GM19397 (cell line): ENCODE measurements at regions not wholly inside any gene's neighbourhood (a gene's known extent, or its start where the extent isn't known, plus 50 kb on each side); places are given as distances from the start of the nearest gene placed in this dataset.
"Not testable (repeated sequence)": the region's sequence is repeated elsewhere in the genome, so short reads cannot be mapped to it uniquely, and the experiment has no call there.

Experiments used
- ATAC-seq: cut with Tn5 transposase; IDR thresholded peaks from one replicate; pipeline ENCODE4 v1.9.1; 2021; ENCODE audit warnings: mild to moderate bottlenecking, moderate library complexity; ENCODE audit not compliant: unreplicated experiment

DNA sequence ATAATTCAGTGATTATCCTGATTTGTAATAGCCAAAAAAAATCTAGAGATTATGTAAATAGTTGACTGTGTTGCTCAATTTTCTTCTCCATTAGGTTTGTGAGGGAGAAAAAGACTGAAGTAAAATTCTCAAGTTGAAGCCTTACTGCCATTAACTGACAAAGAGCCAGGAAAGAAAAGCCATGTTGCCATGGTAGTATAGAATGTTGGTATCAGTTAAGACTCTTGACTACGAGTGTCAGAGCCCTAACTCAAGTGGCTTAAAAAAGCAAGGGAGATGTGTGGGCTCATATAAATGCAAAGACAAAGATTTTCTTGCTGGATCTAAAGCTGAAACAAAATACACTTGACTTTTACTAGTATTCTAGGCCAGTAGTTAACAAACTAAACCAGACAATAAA is 571.7 kb downstream of the KCTD16 start:
- no peak for ATAC-seq

- no peak for ATAC-seq
Measured at GRCh38 chr5:144731786-144732185, 561.1 kb downstream of the KCTD16 start.

GRCh38 chr5:144712090-144712489 is 541.4 kb downstream of the KCTD16 start:
- peak; percentile 86 for ATAC-seq

DNA sequence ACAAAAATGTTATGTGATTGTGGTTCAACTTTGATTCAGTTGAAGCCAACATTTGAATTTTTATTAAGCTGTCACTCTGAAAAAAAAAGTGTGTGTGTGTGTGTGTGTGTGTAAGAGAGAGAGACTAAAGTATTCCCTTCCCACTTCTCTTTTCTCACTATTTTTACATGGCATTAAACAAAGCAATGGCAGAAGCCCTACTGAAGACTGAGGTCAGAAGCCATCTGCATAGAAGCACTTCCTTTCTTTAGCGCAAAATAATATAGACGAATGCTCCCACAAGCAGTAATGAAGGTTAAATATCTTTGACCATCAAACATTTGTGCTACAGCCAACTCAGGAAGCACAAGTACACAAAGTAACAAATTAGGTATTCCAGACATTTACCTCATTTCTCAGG is 540.5 kb downstream of the KCTD16 start:
- ATAC-seq, result no peak

DNA sequence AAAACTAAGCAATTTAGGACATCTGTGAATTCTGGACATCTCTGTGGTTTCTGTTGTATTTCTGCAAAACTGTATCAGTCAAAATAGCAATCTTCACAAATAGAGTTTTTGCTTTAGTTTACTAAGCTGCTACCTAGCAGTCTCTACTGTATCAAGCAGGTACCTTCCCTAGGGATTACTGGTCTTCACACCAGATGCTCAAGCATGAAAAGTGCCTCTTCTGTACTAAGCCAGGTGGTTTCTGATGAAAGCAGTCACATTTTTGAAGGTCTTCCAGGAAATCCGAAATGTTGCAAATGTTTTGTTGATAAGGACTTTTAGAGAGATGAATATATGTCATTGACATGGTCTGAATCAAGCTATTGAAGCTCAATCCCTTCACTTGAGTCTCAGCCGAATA is 540.0 kb downstream of the KCTD16 start:
- ATAC-seq, result peak; percentile 76

- ATAC-seq, result no peak
Measured at GRCh38 chr5:144703776-144704175, 533.1 kb downstream of the KCTD16 start.

DNA sequence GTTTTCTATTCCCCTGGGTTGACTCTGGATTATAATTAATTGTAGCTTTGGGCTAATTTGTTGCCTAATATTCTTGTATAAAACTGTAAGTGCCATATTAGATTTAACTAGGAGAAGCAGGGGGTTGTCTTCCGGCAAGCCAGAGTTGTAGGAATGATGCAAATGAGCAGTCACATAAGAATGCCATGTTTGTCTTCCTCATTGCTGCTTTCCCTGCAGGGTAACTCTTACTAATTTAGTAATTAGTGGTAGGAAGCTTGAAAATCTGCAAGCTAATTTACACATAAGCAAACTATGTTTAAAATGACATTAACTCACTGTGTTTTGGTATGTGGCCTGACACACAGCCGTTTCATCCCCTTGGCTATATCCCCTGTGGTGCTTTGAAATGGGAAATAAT is 527.8 kb downstream of the KCTD16 start:
- no peak for ATAC-seq

DNA sequence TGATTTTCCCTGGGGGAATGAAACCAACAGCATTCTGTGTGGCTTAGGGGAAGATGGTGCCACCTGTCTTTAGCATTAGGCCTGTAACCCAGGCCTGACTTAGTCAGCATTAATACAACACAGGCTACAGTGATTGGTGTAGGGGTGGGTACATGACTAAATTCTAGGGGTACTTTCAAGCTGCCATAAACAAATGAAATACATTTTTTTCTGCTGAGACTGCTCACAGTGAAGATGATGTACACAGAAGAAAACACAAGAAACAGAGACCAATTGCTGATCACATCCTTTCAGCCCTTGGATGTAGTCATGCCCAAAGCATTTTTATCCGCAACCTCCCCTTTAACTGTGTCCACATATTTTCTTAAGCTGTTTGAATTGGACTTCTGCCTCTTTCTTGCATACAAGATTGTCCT is 527.2 kb downstream of the KCTD16 start:
- no peak for ATAC-seq

DNA sequence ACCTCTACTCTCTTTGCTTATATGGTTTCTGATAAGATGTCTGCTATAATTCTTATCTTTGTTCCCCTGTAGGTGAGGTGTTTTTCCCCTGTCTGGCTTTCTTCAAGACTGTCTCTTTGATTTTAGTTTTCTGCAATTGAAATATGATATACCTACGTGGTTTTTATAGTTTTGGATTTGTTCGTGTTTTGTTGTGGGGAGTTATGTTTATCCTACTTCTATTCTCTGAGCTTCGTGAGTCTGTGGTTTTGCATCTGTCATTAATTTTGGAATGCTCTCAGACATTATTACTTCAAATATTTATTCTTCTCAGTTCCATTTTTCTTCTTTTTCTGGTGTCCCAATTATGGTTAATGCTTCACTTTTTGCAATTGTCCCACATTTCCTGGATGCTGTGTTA is 521.3 kb downstream of the KCTD16 start:
- ATAC-seq, result no peak

GRCh38 chr5:144684899-144685298 is 514.2 kb downstream of the KCTD16 start:
- ATAC-seq, result no peak

DNA sequence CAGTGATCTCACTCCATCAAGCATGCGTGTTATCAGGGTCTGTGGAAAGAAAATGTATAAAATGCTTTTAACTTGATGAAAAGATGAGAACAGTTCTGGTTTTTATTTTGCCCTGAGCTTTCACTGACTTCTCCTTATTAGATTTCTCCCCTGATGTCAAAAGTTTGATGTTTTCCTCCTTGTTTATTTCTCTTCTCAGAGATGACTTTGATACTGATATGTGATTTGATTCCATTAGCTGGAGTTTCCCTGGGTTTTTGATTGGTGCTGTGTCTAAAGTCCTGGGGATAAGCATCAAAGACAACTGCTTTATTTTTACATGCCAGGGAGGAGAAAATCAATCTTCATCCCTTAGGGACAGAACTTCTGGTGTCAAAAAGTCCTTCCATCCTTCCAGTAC is 510.0 kb downstream of the KCTD16 start:
- no peak for ATAC-seq

GRCh38 chr5:144671066-144671465 is 500.4 kb downstream of the KCTD16 start:
- ATAC-seq, result no peak

GRCh38 chr5:144659634-144660227 is 489.1 kb downstream of the KCTD16 start:
- no peak for ATAC-seq

- no peak for ATAC-seq
Measured at GRCh38 chr5:144644317-144644716, 473.6 kb downstream of the KCTD16 start.

DNA sequence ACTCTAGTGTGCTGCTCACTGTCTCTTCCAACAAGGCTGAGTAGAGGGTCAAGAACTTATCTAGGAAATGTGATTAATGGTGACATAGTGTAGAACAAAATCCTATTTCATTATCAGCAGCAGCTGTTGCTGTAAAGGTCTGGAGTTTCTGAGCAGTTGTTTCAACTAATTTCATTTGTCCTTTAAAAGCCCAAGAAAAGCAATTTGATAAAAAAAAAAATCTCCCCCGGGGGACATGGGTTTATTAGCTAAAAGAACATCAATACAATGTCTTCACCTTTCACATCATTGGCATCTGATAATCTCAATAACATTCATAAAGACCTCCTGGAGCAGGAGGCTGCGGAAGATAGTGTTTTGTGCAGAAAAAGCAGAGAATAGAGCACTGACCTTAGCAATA is 468.1 kb downstream of the KCTD16 start:
- ATAC-seq, result no peak

DNA sequence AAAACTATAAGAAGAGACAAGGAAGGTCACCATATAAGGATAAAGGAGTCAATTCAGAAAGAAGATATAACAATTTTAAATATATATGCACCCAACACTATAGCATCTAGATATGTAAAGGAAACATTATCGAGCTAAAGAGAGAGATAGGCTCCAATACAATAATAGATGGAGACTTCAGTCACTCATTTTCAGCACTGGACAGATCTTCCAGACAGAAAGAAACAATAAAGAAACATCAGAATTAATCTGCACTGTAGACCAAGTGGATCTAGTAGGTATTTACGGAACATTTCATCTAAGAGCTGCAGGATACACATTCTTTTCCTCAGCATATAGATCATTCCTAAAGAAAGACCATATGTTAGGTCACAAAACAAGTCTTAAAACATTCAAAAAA is 463.5 kb downstream of the KCTD16 start:
- ATAC-seq, result no peak

- ATAC-seq, result no peak
Measured at GRCh38 chr5:144598451-144599068, 427.9 kb downstream of the KCTD16 start.

GRCh38 chr5:144596517-144596916 is 425.8 kb downstream of the KCTD16 start:
- ATAC-seq, result no peak

DNA sequence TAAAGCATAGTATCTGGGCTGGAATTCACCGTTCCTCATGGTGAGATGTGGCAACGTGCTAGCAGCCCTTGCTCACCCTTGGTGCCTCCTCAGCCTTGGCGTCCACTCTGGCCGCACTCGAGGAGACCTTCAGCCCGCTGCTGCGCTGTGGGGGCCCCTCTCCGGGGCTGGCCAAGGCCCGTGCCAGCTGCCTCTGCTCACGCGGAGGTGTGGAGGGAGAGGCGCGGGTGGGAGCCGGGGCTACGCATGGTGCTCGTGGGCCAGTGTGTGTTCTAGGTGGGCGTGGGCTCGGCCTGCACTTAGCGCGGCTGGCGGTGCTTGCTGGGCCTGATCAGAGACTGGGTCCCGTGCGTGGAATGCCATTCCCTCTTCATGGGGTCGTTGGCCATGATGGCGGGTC is 424.2 kb downstream of the KCTD16 start:
- ATAC-seq, result no peak

GRCh38 chr5:144594234-144594633 is 423.6 kb downstream of the KCTD16 start:
- not testable (repeated sequence) for ATAC-seq

DNA sequence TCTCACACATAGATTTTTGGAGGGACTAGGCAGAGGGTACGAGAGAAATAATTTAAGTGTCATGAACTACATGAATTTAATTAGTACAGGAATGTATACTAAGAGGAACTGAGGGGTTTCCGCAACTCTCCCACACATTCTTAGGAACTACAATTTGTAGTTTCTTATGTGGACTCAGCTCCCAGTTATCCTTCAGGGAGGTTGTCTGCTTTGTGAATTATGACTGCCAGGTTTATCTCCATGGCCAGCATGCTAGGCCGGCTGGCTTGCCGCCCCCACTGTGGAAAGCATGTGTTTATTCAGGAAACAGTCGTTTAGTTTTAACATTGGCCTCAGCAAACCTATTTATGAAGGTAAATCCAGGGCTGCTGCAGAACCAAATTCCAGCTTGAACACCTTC is 415.0 kb downstream of the KCTD16 start:
- no peak for ATAC-seq

DNA sequence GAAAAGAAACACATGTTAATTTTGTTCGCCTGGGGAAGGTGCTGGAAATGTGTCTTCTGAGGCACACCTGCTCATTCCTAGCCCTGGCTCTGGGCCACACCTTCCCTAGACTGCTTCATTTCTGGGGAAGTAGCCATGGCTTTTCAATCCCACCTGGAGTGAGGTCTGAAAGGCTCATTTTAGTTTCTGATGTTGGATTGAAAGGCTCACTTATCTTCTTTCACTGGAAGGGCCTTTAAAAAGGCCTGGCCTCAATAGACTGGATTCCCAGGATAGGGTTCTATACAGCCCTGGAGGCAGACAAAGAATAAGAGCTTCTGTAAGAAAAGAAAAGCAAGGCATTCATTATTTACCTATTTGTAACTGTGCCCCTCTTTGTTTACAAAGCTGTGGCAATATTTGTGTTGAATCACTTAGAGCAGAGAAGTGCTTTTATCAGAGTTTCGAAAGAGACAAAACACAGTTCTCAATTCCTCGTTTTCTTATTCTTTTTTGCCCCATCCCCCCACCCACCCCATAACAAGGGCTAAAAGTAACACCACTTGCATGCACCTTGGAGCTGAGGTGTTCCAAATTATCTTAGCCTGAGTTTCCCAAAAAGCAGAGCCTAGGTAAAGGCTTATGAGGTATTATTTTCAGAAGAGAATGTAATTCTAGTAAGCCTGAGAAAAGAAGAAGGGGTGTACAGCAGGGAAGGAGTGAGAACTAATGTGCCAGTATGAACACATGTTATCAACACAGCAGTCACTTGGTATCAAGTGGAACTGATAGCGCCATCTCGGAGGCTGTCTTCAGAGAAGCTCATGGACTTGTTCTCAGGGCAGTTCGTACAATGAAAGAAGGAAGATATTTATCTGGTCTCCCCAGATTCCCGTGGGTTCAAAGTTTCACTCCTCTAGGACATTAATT is 413.1 kb downstream of the KCTD16 start:
- no peak for ATAC-seq
